Heart left ventricle (tissue), 16 donors: ENCODE measurements at regions not wholly inside any gene's neighbourhood (a gene's known extent, or its start where the extent isn't known, plus 50 kb on each side); places are given as distances from the start of the nearest gene placed in this dataset.

Source experiments
- ATAC-seq, 4 donors: fragments of 200-7000 bp; cut with Tn5 transposase; one replicate each; pipeline ENCODE4 v1.9.1; 2020 to 2022; ENCODE audit warnings: moderate library complexity in 4 of 4, mild to moderate bottlenecking in 3 of 4, moderate number of reproducible peaks in 1 of 4
- DNase-seq, 5 donors: peaks; one replicate each; pipeline ENCODE4 v3.0.0-alpha.2; 2020
- H3K27ac ChIP-seq, 12 donors: fragments of 200-600 bp; sonication (generic) in 4 of 12; one replicate each; pipeline versions ENCODE4 v1.5.0 to v1.8.0; 2016 to 2022; ENCODE audit warnings: mild to moderate bottlenecking in 2 of 12
- H3K27me3 ChIP-seq, 9 donors: fragments of 200-600 bp; sonication (generic) in 2 of 9; one replicate each; pipeline versions ENCODE4 v1.5.1 to v1.8.0; 2016 to 2022; ENCODE audit warnings: mild to moderate bottlenecking in 3 of 9
- H3K36me3 ChIP-seq, 9 donors: fragments of 200-600 bp; sonication (generic) in 2 of 9; one replicate each; pipeline versions ENCODE4 v1.5.0 to v1.8.0; 2018 to 2022; ENCODE audit warnings: mild to moderate bottlenecking in 2 of 9
- H3K4me1 ChIP-seq, 12 donors: fragments of 200-600 bp; sonication (generic) in 4 of 12; one replicate each; pipeline versions ENCODE4 v1.5.0 to v1.8.0; 2016 to 2022; ENCODE audit warnings: mild to moderate bottlenecking in 3 of 12
- H3K4me3 ChIP-seq, 12 donors: fragments of 200-600 bp; sonication (generic) in 4 of 12; one replicate each; pipeline versions ENCODE4 v1.5.0 to v1.8.0; 2017 to 2022; ENCODE audit warnings: mild to moderate bottlenecking in 9 of 12, moderate library complexity in 4 of 12
- H3K9me3 ChIP-seq, 12 donors: fragments of 200-600 bp; sonication (generic) in 4 of 12; one replicate each; pipeline versions ENCODE4 v1.5.0 to v1.8.0; 2016 to 2022; ENCODE audit warnings: mild to moderate bottlenecking in 1 of 12
- POLR2A ChIP-seq, 2 donors: fragments of 450-650 bp; IDR thresholded peaks; one replicate each; pipeline ENCODE4 v1.6.1; 2017; ENCODE audit warnings: antibody characterized with exemption in 2 of 2, mild to moderate bottlenecking in 2 of 2, moderate library complexity in 2 of 2
- WGBS, 4 donors: extraction: QIAGEN DNeasy Blood & Tissue Kit in 2 of 4; methylation state at CpG; one replicate each; pipeline versions ENCODE4 v1.1.5 to v1.1.7; 2013 to 2018; 5-methylcytosine and 5-hydroxymethylcytosine counted together
- intact Hi-C, 10 donors: fragments of 100-400 bp; cut with DNase I; formaldehyde crosslinking; loops; one replicate each; pipeline versions ENCODE4 v1.11.1 to v1.14.2; 2022
- TF ChIP-seq, protein P1 (sequence below), 12 donors: fragments of 200-600 bp; sonication (generic) in 4 of 12; IDR thresholded peaks; one replicate each; pipeline versions ENCODE4 v1.5.0 to v1.8.0; 2018 to 2022; ENCODE audit warnings: antibody characterized with exemption in 12 of 12, mild to moderate bottlenecking in 5 of 12
- donor health status: ischemic (EF 13 %, LVEDD 7.1; RV severe dilation, severe dysfunction).
- donor health status: healthy with polysubstance abuse.
- donor health status: DM: no; HTN: yes; CAD: no.
- donor health status: DM: no; HTN: no; CAD: no.
- donor health status: ischemic (EF 25% LVEDD 6.9; RV normal size, moderate dysfunction).
- donor health status: ischemic (EF 25% LVEDD 5.7; RV mildly dilated, moderate dysfunction).
- donor health status: healthy.
- donor health status: DM: yes; HTN: yes; CAD: no.
- donor health status: ischemic (EF 35%, LVEDD 5.7; RV mildly dilated, moderate dysfunction).
- donor health status: nonischemic (EF 11% LVEDD 7.7; RV severe dilation, severe dysfunction).
- donor health status: DM: yes; HTN: yes; CAD: no.
- donor health status: PGD.
- donor health status: ischemic (EF 29% LVEDD 5.4; RV normal size, mild dysfunction).
- donor health status: nonischemic (EF 23%, LVEDD 6.1; RV moderate dilation, normal function).

DNA sequence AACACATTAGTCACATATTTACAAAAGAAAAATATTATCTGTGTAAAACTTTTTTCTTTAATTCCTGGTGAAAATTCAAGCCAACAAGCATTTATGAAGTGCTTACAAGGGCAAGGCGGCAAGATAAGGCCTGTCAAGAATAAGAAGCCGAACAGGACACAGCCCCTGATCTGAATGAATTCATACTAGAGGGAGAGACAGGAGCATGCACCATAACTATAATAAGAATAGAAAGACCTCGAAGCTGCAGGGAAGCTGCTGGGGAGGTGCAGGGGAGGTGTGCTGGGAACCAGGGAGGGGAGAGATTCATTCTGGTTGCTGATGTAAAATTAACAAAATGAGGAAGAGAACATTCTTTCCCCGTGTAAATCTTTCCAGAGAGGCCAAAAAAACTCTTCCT is 60.5 kb upstream of the TARDBP start:
- Histone ChIP-seq H3K4me1 (peaks cover 0 to 8% (median under 1%) of the 10 kb centered on the region in 12 donors), H3K27ac (no peak overlapping the region), H3K27me3 (no peaks in the 10 kb centered on the region), H3K4me3 (no peak overlapping the region), H3K9me3 (peaks cover 0 to 19% (median 6%) of the 10 kb centered on the region in 12 donors), H3K36me3 (no peaks in the 10 kb centered on the region)
- intact Hi-C loops = no loop called here
- TF ChIP-seq, protein P1, sequence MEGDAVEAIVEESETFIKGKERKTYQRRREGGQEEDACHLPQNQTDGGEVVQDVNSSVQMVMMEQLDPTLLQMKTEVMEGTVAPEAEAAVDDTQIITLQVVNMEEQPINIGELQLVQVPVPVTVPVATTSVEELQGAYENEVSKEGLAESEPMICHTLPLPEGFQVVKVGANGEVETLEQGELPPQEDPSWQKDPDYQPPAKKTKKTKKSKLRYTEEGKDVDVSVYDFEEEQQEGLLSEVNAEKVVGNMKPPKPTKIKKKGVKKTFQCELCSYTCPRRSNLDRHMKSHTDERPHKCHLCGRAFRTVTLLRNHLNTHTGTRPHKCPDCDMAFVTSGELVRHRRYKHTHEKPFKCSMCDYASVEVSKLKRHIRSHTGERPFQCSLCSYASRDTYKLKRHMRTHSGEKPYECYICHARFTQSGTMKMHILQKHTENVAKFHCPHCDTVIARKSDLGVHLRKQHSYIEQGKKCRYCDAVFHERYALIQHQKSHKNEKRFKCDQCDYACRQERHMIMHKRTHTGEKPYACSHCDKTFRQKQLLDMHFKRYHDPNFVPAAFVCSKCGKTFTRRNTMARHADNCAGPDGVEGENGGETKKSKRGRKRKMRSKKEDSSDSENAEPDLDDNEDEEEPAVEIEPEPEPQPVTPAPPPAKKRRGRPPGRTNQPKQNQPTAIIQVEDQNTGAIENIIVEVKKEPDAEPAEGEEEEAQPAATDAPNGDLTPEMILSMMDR (IDR thresholded peaks at IDR 0.05) = no peak
- TF ChIP-seq POLR2A (IDR thresholded peaks at IDR 0.05) = no peak
- ATAC-seq = no peak
- no peak for DNase-seq
- 36 to 51% (median 41%) methylated on average over 4 of the region's 4 CpGs for WGBS, 4 donors

DNA sequence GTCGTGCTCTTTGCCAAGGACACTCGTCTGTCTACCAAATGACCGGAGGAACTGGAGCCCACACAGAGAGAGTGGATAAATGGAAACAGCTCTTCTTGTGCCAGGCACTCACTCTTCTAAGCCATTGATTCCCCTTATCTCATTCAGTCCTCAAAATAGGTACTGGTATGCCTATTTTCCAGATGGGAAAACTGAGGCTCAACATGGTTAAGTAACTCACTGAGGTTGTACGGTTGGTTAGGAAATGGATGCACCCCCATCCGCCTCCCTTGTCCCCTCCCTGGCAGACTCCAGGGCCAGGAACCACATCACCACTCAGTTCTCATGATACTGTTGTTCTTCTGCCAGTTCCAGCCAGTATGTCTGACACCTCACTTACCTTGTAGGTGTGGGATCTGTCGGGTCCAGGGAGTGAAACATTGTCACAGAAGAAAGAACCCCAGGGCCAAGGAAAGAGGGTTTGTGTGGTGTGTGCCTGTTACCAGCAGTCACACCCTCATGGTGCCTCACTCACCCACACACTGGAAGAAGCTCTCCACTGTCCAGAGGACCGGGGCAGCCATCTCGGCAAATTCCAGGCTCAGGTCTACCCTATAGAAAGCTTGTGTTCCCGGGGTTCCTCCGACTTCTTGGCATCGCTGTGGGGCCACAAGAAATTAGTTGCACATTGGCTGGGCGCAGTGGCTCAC is 58.8 kb upstream of the TARDBP start:
- Histone ChIP-seq H3K27ac (no peak overlapping the region), H3K9me3 (peaks cover 0 to 19% (median 6%) of the 10 kb centered on the region in 12 donors), H3K4me3 (no peak overlapping the region), H3K27me3 (no peaks in the 10 kb centered on the region), H3K4me1 (peaks cover 0 to 17% (median 5%) of the 10 kb centered on the region in 12 donors), H3K36me3 (no peaks in the 10 kb centered on the region)
- DNase-seq = no peak
- 91 to 95% (median 93%) methylated on average over 12 of the region's 12 CpGs for WGBS, 4 donors
- ATAC-seq = no peak
- TF ChIP-seq POLR2A (IDR thresholded peaks at IDR 0.05) = no peak
- TF ChIP-seq, protein P1 (IDR thresholded peaks at IDR 0.05) = no peak
- intact Hi-C loops = no loop called here

DNA sequence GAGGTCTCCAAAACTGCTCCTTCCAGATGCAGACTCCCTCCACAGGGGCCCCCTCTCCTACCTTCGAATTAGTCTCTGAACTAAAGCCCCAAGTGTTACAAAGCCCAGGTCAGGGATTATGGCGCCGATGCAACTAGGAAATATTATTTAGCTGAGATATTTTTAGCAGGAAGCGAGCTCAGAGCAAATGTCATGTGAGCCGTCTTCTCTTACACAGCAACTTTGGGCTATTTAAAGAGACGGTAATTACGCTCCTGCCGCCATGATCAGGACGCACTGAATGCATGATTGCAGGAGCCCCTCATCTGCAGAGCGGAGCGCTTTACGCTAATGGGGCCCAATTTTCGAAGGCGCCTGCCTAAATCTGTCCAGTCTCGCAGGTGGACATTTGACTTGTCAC is 55.3 kb upstream of the TARDBP start:
- H3K4me1 ChIP-seq = peaks cover 0 to 22% (median 5%) of the 10 kb centered on the region in 12 donors
- H3K36me3 ChIP-seq = no peaks in the 10 kb centered on the region
- peaks cover 0 to 19% (median 6%) of the 10 kb centered on the region in 12 donors for H3K9me3 ChIP-seq
- intact Hi-C loops = no loop called here
- DNase-seq (no peak), ATAC-seq (peak; percentile 17 to 47 (median 34))
- no peak overlapping the region for H3K4me3 ChIP-seq
- TF ChIP-seq POLR2A (IDR thresholded peaks at IDR 0.05) = no peak
- TF ChIP-seq, protein P1 (IDR thresholded peaks at IDR 0.05) = no peak
- peaks cover 0 to 9% (median 0%) of the 10 kb centered on the region in 9 donors for H3K27me3 ChIP-seq
- peak overlapping the region in 8 of 12 donors; percentile 2 to 71 (median 33) for H3K27ac ChIP-seq
- WGBS, 4 donors = 42 to 55% (median 54%) methylated on average over 13 to 15 of the region's 15 CpGs

DNA sequence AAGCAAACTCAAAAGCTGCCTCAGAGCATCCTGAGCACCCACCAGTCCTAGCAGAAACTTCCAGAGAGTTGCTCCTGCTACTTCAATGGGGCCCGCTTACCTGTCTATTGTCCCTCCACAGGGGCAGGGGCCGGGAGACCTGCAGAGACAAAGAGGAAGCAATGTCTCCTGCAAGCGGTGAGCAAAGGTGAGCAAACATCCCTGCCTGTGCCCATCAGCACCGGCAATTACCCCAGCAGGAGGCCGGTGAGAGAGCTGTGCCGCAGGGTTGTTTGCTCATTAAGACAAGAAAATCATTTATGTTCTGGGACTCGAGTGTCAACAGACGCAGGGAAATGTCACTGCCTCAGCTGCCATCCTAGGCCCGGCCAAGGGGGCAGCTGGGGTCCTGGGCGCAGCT is 53.8 kb upstream of the TARDBP start:
- H3K4me3 ChIP-seq = no peak overlapping the region
- H3K9me3 ChIP-seq = peaks cover 0 to 10% (median 5%) of the 10 kb centered on the region in 12 donors
- intact Hi-C loops = no loop called here
- 76 to 88% (median 83%) methylated on average over 10 of the region's 10 CpGs for WGBS, 4 donors
- peaks cover 0 to 9% (median 0%) of the 10 kb centered on the region in 9 donors for H3K27me3 ChIP-seq
- no peak for TF ChIP-seq POLR2A (IDR thresholded peaks at IDR 0.05)
- TF ChIP-seq, protein P1 (IDR thresholded peaks at IDR 0.05) = no peak
- H3K4me1 ChIP-seq = peaks cover 0 to 22% (median 5%) of the 10 kb centered on the region in 12 donors
- no peak overlapping the region for H3K27ac ChIP-seq
- H3K36me3 ChIP-seq = no peaks in the 10 kb centered on the region
- DNase-seq (no peak), ATAC-seq (no peak)
